Thyroid gland (tissue), 4 donors: ENCODE measurements at regions not wholly inside any gene's neighbourhood (a gene's known extent, or its start where the extent isn't known, plus 50 kb on each side); places are given as distances from the start of the nearest gene placed in this dataset.

ENCODE experiments used
- DNase-seq, 2 donors: peaks; one replicate each; pipeline ENCODE4 v3.0.0-alpha.2; 2019
- H3K27ac ChIP-seq, 3 donors: fragments of 200-600 bp; sonication (generic); 1 replicate in 2 of 3; 2 replicates in 1 of 3; pipeline ENCODE4 v1.5.1; 2016 to 2019; ENCODE audit warnings: mild to moderate bottlenecking in 1 of 3, moderate library complexity in 1 of 3
- H3K27me3 ChIP-seq: fragments of 200-600 bp; sonication (generic); one replicate; pipeline ENCODE4 v1.5.1; 2019
- H3K36me3 ChIP-seq, 2 donors: fragments of 200-600 bp; sonication (generic); one replicate each; pipeline ENCODE4 v1.5.1; 2016 to 2019
- H3K4me1 ChIP-seq, 2 donors: fragments of 200-600 bp; sonication (generic); one replicate each; pipeline ENCODE4 v1.5.1; 2017 to 2019
- H3K4me3 ChIP-seq, 3 donors: fragments of 200-600 bp; sonication (generic); replicated peaks in 1 of 3; 1 replicate in 2 of 3; 2 replicates in 1 of 3; pipeline ENCODE4 v1.5.1; 2016; ENCODE audit warnings: mild to moderate bottlenecking in 1 of 3
- H3K9me3 ChIP-seq: fragments of 200-600 bp; sonication (generic); one replicate; pipeline ENCODE4 v1.5.1; 2017
- POLR2A ChIP-seq, 2 donors: fragments of 450-650 bp; IDR thresholded peaks; one replicate each; pipeline ENCODE4 v1.6.1; 2017; ENCODE audit warnings: antibody characterized with exemption in 2 of 2, mild to moderate bottlenecking in 2 of 2, moderate library complexity in 1 of 2
- WGBS, 2 donors: methylation state at CpG; one replicate each; pipeline ENCODE4 v1.1.5; 2017; 5-methylcytosine and 5-hydroxymethylcytosine counted together
- intact Hi-C: fragments of 100-400 bp; cut with DNase I; formaldehyde crosslinking; loops from one replicate; pipeline ENCODE4 v1.15.1; 2023
- TF ChIP-seq, protein P1 (sequence below), 6 experiments: fragments of 200-600 bp in 3 of 6; fragments of 450-650 bp in 3 of 6; sonication (generic) in 3 of 6; IDR thresholded peaks; one replicate each; pipeline ENCODE4 v1.5.1; 2016 to 2019; ENCODE audit warnings: antibody characterized with exemption in 6 of 6, mild to moderate bottlenecking in 2 of 6, inconsistent platforms in 1 of 6, moderate library complexity in 1 of 6

GRCh38 chr18:78517973-78518372 lies 461.6 kb upstream of the SALL3 start:
- Histone ChIP-seq H3K4me3 (no peak overlapping the region), H3K36me3 (no peaks in the 10 kb centered on the region), H3K27me3 (no peaks in the 10 kb centered on the region), H3K9me3 (no peaks in the 10 kb centered on the region), H3K4me1 (no peaks in the 10 kb centered on the region), H3K27ac (no peak overlapping the region)
- TF ChIP-seq, protein P1, sequence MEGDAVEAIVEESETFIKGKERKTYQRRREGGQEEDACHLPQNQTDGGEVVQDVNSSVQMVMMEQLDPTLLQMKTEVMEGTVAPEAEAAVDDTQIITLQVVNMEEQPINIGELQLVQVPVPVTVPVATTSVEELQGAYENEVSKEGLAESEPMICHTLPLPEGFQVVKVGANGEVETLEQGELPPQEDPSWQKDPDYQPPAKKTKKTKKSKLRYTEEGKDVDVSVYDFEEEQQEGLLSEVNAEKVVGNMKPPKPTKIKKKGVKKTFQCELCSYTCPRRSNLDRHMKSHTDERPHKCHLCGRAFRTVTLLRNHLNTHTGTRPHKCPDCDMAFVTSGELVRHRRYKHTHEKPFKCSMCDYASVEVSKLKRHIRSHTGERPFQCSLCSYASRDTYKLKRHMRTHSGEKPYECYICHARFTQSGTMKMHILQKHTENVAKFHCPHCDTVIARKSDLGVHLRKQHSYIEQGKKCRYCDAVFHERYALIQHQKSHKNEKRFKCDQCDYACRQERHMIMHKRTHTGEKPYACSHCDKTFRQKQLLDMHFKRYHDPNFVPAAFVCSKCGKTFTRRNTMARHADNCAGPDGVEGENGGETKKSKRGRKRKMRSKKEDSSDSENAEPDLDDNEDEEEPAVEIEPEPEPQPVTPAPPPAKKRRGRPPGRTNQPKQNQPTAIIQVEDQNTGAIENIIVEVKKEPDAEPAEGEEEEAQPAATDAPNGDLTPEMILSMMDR (IDR thresholded peaks at IDR 0.05) = no peak
- TF ChIP-seq POLR2A (IDR thresholded peaks at IDR 0.05) = no peak
- no peak for DNase-seq
- intact Hi-C loops = no loop called here
- 82 to 87% methylated on average over 13 of the region's 13 CpGs for WGBS, 2 donors

DNA sequence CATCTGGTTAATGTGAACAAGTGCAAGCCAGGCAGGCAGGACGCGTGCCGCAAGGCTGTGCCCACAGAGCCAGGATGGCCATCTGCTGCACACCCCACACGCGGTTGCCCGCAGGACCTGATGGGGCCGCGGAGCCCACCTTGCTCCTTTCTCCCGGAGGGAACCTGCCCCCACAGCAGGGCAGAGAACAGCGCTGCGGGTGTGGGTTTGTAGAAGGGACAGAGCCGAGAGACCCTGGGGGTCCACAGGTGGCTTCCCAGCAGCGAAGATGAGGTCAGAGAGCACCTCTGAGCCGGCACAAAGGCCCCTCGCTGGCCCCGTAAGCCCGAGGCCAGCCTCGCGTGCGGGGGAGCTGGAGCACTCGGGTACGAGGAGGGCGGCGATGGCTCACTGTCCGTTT lies 460.8 kb upstream of the SALL3 start:
- no peak overlapping the region for H3K27ac ChIP-seq
- intact Hi-C loops = no loop called here
- no peak for DNase-seq
- H3K4me3 ChIP-seq = no peak overlapping the region
- H3K27me3 ChIP-seq = no peaks in the 10 kb centered on the region
- 88 to 90% methylated on average over 18 to 23 of the region's 25 CpGs for WGBS, 2 donors
- no peaks in the 10 kb centered on the region for H3K36me3 ChIP-seq
- no peaks in the 10 kb centered on the region for H3K4me1 ChIP-seq
- no peaks in the 10 kb centered on the region for H3K9me3 ChIP-seq
- no peak for TF ChIP-seq POLR2A (IDR thresholded peaks at IDR 0.05)
- TF ChIP-seq, protein P1 (IDR thresholded peaks at IDR 0.05) = no peak

GRCh38 chr18:78519394-78520062 lies 460.1 kb upstream of the SALL3 start:
- H3K4me3 ChIP-seq = no peak overlapping the region
- WGBS, 2 donors = 85 to 86% methylated on average over 14 to 15 of the region's 15 CpGs
- H3K27me3 ChIP-seq = no peaks in the 10 kb centered on the region
- H3K4me1 ChIP-seq = no peaks in the 10 kb centered on the region
- no peak for DNase-seq
- H3K9me3 ChIP-seq = no peaks in the 10 kb centered on the region
- TF ChIP-seq POLR2A (IDR thresholded peaks at IDR 0.05) = no peak
- H3K36me3 ChIP-seq = no peaks in the 10 kb centered on the region
- intact Hi-C loops = no loop called here
- no peak overlapping the region for H3K27ac ChIP-seq

DNA sequence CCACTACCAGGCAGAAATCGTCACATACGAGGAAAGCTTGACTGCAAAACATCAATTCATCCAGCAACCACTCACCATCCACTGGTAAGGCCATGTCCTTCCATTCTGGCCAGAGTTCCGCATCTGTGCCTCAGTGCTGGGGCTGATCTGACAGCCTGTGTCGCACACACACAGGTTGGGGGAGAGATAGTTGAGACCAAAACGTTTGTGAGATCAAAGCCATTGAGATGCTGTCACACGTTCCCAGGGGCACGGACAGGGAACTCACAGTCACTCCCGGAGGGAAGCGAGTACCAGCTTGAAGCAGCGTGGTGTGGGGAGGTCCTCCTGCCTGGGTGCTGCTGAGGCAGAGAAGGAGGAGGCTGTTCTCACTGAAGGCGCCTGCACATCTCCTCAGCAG lies 458.5 kb upstream of the SALL3 start:
- H3K9me3 ChIP-seq = no peaks in the 10 kb centered on the region
- 79 to 84% methylated on average over 11 of the region's 11 CpGs for WGBS, 2 donors
- H3K27me3 ChIP-seq = no peaks in the 10 kb centered on the region
- intact Hi-C loops = no loop called here
- no peaks in the 10 kb centered on the region for H3K36me3 ChIP-seq
- H3K27ac ChIP-seq = no peak overlapping the region
- no peak overlapping the region for H3K4me3 ChIP-seq
- no peak for TF ChIP-seq POLR2A (IDR thresholded peaks at IDR 0.05)
- TF ChIP-seq, protein P1 (IDR thresholded peaks at IDR 0.05) = no peak
- H3K4me1 ChIP-seq = peaks cover 9 to 11% of the 10 kb centered on the region in 2 donors
- no peak for DNase-seq

- DNase-seq = no peak
- Histone ChIP-seq H3K4me3 (no peak overlapping the region), H3K9me3 (no peaks in the 10 kb centered on the region), H3K27ac (no peak overlapping the region), H3K4me1 (peaks cover 15 to 16% of the 10 kb centered on the region in 2 donors), H3K36me3 (no peaks in the 10 kb centered on the region), H3K27me3 (no peaks in the 10 kb centered on the region)
- TF ChIP-seq POLR2A (IDR thresholded peaks at IDR 0.05) = no peak
- TF ChIP-seq, protein P1 (IDR thresholded peaks at IDR 0.05) = no peak
- 82 to 93% methylated on average over 8 of the region's 8 CpGs for WGBS, 2 donors
- intact Hi-C loops = no loop called here
Observed at GRCh38 chr18:78521744-78522143, 457.9 kb upstream of the SALL3 start.
